ENCODE measurements at regions not wholly inside any gene's neighbourhood (a gene's known extent, or its start where the extent isn't known, plus 50 kb on each side); places are given as distances from the start of the nearest gene placed in this dataset.

GRCh38 chr5:163968651-163969050 lies 463.2 kb downstream of the MAT2B start:
- TF ChIP-seq CTCF (IDR thresholded peaks at IDR 0.05; ENCODE audit: poor library complexity, severe bottlenecking) (no peak), MXI1 (conservative IDR thresholded peaks at IDR 0.05; ENCODE audit: poor library complexity, severe bottlenecking) (no peak), EP300 (conservative IDR thresholded peaks at IDR 0.05; ENCODE audit: poor library complexity, severe bottlenecking) (no peak), EZH2 (IDR thresholded peaks at IDR 0.05; ENCODE audit: borderline replicate concordance, insufficient read depth, low read length, poor library complexity, severe bottlenecking) (no peak)
